Cardiac fibroblast (primary cell): ENCODE measurements at regions not wholly inside any gene's neighbourhood (a gene's known extent, or its start where the extent isn't known, plus 50 kb on each side); places are given as distances from the start of the nearest gene placed in this dataset.

Source experiments
- DNase-seq, 2 donors: peaks; one replicate each; pipeline versions ENCODE4 v3.0.0 to v3.0.0-alpha.2; 2010; ENCODE audit warnings: low read depth in 2 of 2
- H3K4me3 ChIP-seq, 2 donors: replicated peaks in 1 of 2; 1 replicate in 1 of 2; 2 replicates in 1 of 2; pipeline ENCODE4 v1.5.1; 2011; ENCODE audit warnings: low read depth in 2 of 2, low read length in 2 of 2, mild to moderate bottlenecking in 2 of 2, moderate library complexity in 1 of 2
- CTCF ChIP-seq: IDR thresholded peaks from one replicate; pipeline ENCODE4 v1.5.1; 2011; ENCODE audit warnings: low read depth, mild to moderate bottlenecking, low read length, inconsistent platforms

- no peak for DNase-seq
- no peak overlapping the region for H3K4me3 ChIP-seq
- TF ChIP-seq CTCF = no peak
Measured at GRCh38 chr10:3480281-3480989, 304.6 kb downstream of the KLF6 start.

- no peak for DNase-seq
- TF ChIP-seq CTCF = no peak
- no peak overlapping the region for H3K4me3 ChIP-seq
Measured at GRCh38 chr10:3478632-3479240, 306.2 kb upstream of the PITRM1 start.

GRCh38 chr10:3478153-3478552, 305.6 kb upstream of the PITRM1 start:
- no peak overlapping the region for H3K4me3 ChIP-seq
- no peak for DNase-seq
- TF ChIP-seq CTCF = no peak

GRCh38 chr10:3477683-3478082, 305.1 kb upstream of the PITRM1 start:
- H3K4me3 ChIP-seq = no peak overlapping the region
- peak; percentile 90 to 92 for DNase-seq
- TF ChIP-seq CTCF = no peak

GRCh38 chr10:3476640-3477448, 304.3 kb upstream of the PITRM1 start:
- DNase-seq = no peak
- no peak overlapping the region for H3K4me3 ChIP-seq
- no peak for TF ChIP-seq CTCF

GRCh38 chr10:3476186-3476585, 303.6 kb upstream of the PITRM1 start:
- no peak for DNase-seq
- TF ChIP-seq CTCF = no peak
- no peak overlapping the region for H3K4me3 ChIP-seq
